ENCODE measurements at regions not wholly inside any gene's neighbourhood (a gene's known extent, or its start where the extent isn't known, plus 50 kb on each side); places are given as distances from the start of the nearest gene placed in this dataset.

GRCh38 chr9:115615000-115615401 is 497.0 kb upstream of the TNC start:
- H3K4me3 ChIP-seq, result no peak overlapping the region
- no peak for TF ChIP-seq Cebpa-rat (IDR thresholded peaks at IDR 0.05)
- H3K27me3 ChIP-seq, result no peaks in the 10 kb centered on the region
- H3K9ac ChIP-seq, result no peak overlapping the region
- no peak overlapping the region for H3K4me2 ChIP-seq
- no peaks in the 10 kb centered on the region for H4K20me1 ChIP-seq
- H3K36me3 ChIP-seq, result no peaks in the 10 kb centered on the region
- H3K9me3 ChIP-seq (replicated peaks in 1 of 11), result peaks cover 0 to 9% (median 8%) of the 10 kb centered on the region in 11 experiments; a peak in 10 of 22 replicates
- H3K27ac ChIP-seq, result no peak overlapping the region
- no peaks in the 10 kb centered on the region for H3K4me1 ChIP-seq

GRCh38 chr9:115615821-115616665 is 498.1 kb upstream of the TNC start:
- Histone ChIP-seq H3K4me2 (no peak overlapping the region), H3K27me3 (no peaks in the 10 kb centered on the region), H3K4me1 (no peaks in the 10 kb centered on the region), H3K9ac (no peak overlapping the region), H3K4me3 (no peak overlapping the region), H3K9me3 (replicated peaks in 1 of 11) (peaks cover 7 to 19% (median 16%) of the 10 kb centered on the region in 11 experiments; a peak in 20 of 22 replicates), H3K36me3 (no peaks in the 10 kb centered on the region), H4K20me1 (no peaks in the 10 kb centered on the region), H3K27ac (no peak overlapping the region)
- TF ChIP-seq Cebpa-rat (IDR thresholded peaks at IDR 0.05), result no peak

GRCh38 chr9:115616666-115617239 is 498.8 kb upstream of the TNC start:
- no peak overlapping the region for H3K27ac ChIP-seq
- H3K4me2 ChIP-seq, result no peak overlapping the region
- H3K4me3 ChIP-seq, result no peak overlapping the region

GRCh38 chr9:115625251-115625650 is 507.3 kb upstream of the TNC start:
- Histone ChIP-seq H3K9me3 (replicated peaks in 1 of 11) (peaks cover 21 to 27% (median 23%) of the 10 kb centered on the region in 11 experiments), H3K4me2 (no peak overlapping the region), H3K9ac (no peak overlapping the region), H3K36me3 (no peaks in the 10 kb centered on the region), H3K4me1 (peaks cover 0 to 5% (median 0%) of the 10 kb centered on the region in 10 experiments; a peak in 4 of 20 replicates), H3K27ac (no peak overlapping the region), H3K4me3 (no peak overlapping the region), H3K27me3 (no peaks in the 10 kb centered on the region), H4K20me1 (no peaks in the 10 kb centered on the region)
- no peak for TF ChIP-seq Cebpa-rat (IDR thresholded peaks at IDR 0.05)

More at GRCh38 chr9:115616666-115617239, 498.8 kb upstream of the TNC start:
- no peak for TF ChIP-seq Cebpa-rat (IDR thresholded peaks at IDR 0.05)
- Histone ChIP-seq H3K27me3 (no peaks in the 10 kb centered on the region), H3K4me1 (no peaks in the 10 kb centered on the region), H3K9me3 (replicated peaks in 1 of 11) (peaks cover 13 to 26% (median 23%) of the 10 kb centered on the region in 11 experiments), H3K9ac (no peak overlapping the region), H4K20me1 (no peaks in the 10 kb centered on the region), H3K36me3 (no peaks in the 10 kb centered on the region)

- H3K27me3 ChIP-seq, result no peaks in the 10 kb centered on the region
- no peak overlapping the region for H3K4me3 ChIP-seq
- peaks cover 15 to 19% (median 16%) of the 10 kb centered on the region in 11 experiments for H3K9me3 ChIP-seq (replicated peaks in 1 of 11)
- no peak overlapping the region for H3K27ac ChIP-seq
- TF ChIP-seq Cebpa-rat (IDR thresholded peaks at IDR 0.05), result no peak
- H3K36me3 ChIP-seq, result no peaks in the 10 kb centered on the region
- peaks cover 0 to 8% (median 0%) of the 10 kb centered on the region in 10 experiments; a peak in 4 of 20 replicates for H3K4me1 ChIP-seq
- H3K9ac ChIP-seq, result no peak overlapping the region
- no peaks in the 10 kb centered on the region for H4K20me1 ChIP-seq
- H3K4me2 ChIP-seq, result no peak overlapping the region
Measured at GRCh38 chr9:115625954-115626353, 508.0 kb upstream of the TNC start.

GRCh38 chr9:115627511-115627910 is 509.6 kb upstream of the TNC start:
- TF ChIP-seq Cebpa-rat (IDR thresholded peaks at IDR 0.05), result no peak
- H3K27me3 ChIP-seq, result no peaks in the 10 kb centered on the region
- H3K27ac ChIP-seq, result no peak overlapping the region
- no peak overlapping the region for H3K4me3 ChIP-seq
- H3K9ac ChIP-seq, result no peak overlapping the region
- no peaks in the 10 kb centered on the region for H3K36me3 ChIP-seq
- H3K9me3 ChIP-seq (replicated peaks in 1 of 11), result peaks cover 0 to 4% (median under 1%) of the 10 kb centered on the region in 11 experiments; a peak in 12 of 22 replicates
- H3K4me2 ChIP-seq, result no peak overlapping the region
- H4K20me1 ChIP-seq, result no peaks in the 10 kb centered on the region
- H3K4me1 ChIP-seq, result peaks cover 0 to 8% (median 0%) of the 10 kb centered on the region in 10 experiments; a peak in 4 of 20 replicates

GRCh38 chr9:115628426-115628825 is 510.5 kb upstream of the TNC start:
- Histone ChIP-seq H3K27ac (no peak overlapping the region), H4K20me1 (no peaks in the 10 kb centered on the region), H3K4me1 (peaks cover 0 to 8% (median 0%) of the 10 kb centered on the region in 10 experiments; a peak in 4 of 20 replicates), H3K27me3 (no peaks in the 10 kb centered on the region), H3K9ac (no peak overlapping the region), H3K36me3 (no peaks in the 10 kb centered on the region), H3K4me3 (no peak overlapping the region), H3K4me2 (no peak overlapping the region), H3K9me3 (replicated peaks in 1 of 11) (no peaks in the 10 kb centered on the region)
- no peak for TF ChIP-seq Cebpa-rat (IDR thresholded peaks at IDR 0.05)

- no peak for TF ChIP-seq Cebpa-rat (IDR thresholded peaks at IDR 0.05)
- Histone ChIP-seq H3K4me2 (peak overlapping the region in 3 of 11 experiments; percentile 2 to 30 (median 13); a peak in 4 of 22 replicates), H3K4me1 (peaks cover 0 to 8% (median 0%) of the 10 kb centered on the region in 10 experiments; a peak in 4 of 20 replicates), H3K4me3 (no peak overlapping the region), H3K9ac (no peak overlapping the region), H3K27ac (no peak overlapping the region), H4K20me1 (no peaks in the 10 kb centered on the region), H3K27me3 (no peaks in the 10 kb centered on the region), H3K9me3 (replicated peaks in 1 of 11) (no peaks in the 10 kb centered on the region), H3K36me3 (no peaks in the 10 kb centered on the region)
Measured at GRCh38 chr9:115629879-115630840, 512.2 kb upstream of the TNC start.

- Histone ChIP-seq H3K9ac (no peak overlapping the region), H3K27me3 (no peaks in the 10 kb centered on the region), H3K36me3 (no peaks in the 10 kb centered on the region), H3K4me1 (peaks cover 0 to 8% (median 0%) of the 10 kb centered on the region in 10 experiments; a peak in 4 of 20 replicates), H3K27ac (no peak overlapping the region), H3K4me3 (no peak overlapping the region), H4K20me1 (no peaks in the 10 kb centered on the region), H3K9me3 (replicated peaks in 1 of 11) (no peaks in the 10 kb centered on the region), H3K4me2 (no peak overlapping the region)
- no peak for TF ChIP-seq Cebpa-rat (IDR thresholded peaks at IDR 0.05)
Measured at GRCh38 chr9:115632391-115632790, 514.4 kb upstream of the TNC start.

Data from BLaER1 treated with 17β-estradiol and CSF1 and Interleukin-3, amounts not matched to agents 10 nM and 100 nM (cell line).